Mammary epithelial cell (primary cell): ENCODE measurements at regions not wholly inside any gene's neighbourhood (a gene's known extent, or its start where the extent isn't known, plus 50 kb on each side); places are given as distances from the start of the nearest gene placed in this dataset.

Source experiments
- EZH2 ChIP-seq: IDR thresholded peaks from 2 replicates; pipeline ENCODE4 v1.6.1; 2012; ENCODE audit warnings: low read length, inconsistent platforms, borderline replicate concordance
- TF ChIP-seq, protein P1 (sequence below), 2 donors: IDR thresholded peaks in 1 of 2; conservative IDR thresholded peaks in 1 of 2; 2 replicates each; pipeline ENCODE4 v1.5.1; 2011 to 2012; ENCODE audit warnings: inconsistent platforms in 2 of 2, low read length in 2 of 2, mild to moderate bottlenecking in 2 of 2, control low read depth in 1 of 2, low read depth in 1 of 2; ENCODE audit not compliant: insufficient read depth in 1 of 2; ENCODE audit errors: extremely low read depth in 1 of 2

DNA sequence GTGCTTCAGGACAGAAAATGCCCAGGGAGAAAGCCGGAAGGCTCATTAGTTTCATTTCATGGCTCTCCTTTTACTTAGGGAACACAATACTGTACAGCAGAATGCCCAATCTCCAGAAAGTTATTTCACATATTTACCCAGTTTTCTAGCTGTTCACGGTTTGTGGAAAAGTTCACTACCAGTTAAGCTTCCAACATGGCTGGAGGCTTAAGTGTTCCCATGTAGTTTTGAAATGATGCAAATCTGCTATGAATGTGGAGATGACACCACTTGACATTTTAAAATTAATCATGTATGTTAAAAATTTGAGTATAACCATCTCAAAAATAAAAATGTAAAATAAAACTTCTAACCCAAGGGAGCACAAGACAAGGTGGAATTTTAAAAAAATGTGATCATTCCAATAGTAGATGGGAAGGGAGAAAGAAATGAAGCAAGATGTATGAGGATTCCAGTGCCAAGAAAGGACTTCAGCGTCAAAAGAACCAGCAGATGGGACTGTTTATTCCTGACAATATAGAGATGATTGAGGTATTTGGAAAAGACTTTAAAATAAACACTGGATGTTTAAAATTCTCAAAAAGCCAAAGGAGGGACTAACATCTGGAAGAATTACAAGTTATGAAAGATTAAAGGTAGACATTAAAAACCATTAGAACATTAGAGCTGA is 60.9 kb upstream of the OSR1 start:
- no peak for TF ChIP-seq EZH2
- TF ChIP-seq, protein P1, sequence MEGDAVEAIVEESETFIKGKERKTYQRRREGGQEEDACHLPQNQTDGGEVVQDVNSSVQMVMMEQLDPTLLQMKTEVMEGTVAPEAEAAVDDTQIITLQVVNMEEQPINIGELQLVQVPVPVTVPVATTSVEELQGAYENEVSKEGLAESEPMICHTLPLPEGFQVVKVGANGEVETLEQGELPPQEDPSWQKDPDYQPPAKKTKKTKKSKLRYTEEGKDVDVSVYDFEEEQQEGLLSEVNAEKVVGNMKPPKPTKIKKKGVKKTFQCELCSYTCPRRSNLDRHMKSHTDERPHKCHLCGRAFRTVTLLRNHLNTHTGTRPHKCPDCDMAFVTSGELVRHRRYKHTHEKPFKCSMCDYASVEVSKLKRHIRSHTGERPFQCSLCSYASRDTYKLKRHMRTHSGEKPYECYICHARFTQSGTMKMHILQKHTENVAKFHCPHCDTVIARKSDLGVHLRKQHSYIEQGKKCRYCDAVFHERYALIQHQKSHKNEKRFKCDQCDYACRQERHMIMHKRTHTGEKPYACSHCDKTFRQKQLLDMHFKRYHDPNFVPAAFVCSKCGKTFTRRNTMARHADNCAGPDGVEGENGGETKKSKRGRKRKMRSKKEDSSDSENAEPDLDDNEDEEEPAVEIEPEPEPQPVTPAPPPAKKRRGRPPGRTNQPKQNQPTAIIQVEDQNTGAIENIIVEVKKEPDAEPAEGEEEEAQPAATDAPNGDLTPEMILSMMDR (conservative IDR thresholded peaks at IDR 0.05 in 1 of 2, IDR thresholded peaks at IDR 0.05 in 1 of 2; ENCODE audit: extremely low read depth in 1 of 2, insufficient read depth in 1 of 2, low read depth in 1 of 2, low read length in 2 of 2): no peak
